Stromal cell of bone marrow (primary cell): ENCODE measurements at regions not wholly inside any gene's neighbourhood (a gene's known extent, or its start where the extent isn't known, plus 50 kb on each side); places are given as distances from the start of the nearest gene placed in this dataset.
A peak's percentile ranks its signal among the peaks of the same experiment; 100 is the strongest.
"Not testable (repeated sequence)": the region's sequence is repeated elsewhere in the genome, so short reads cannot be mapped to it uniquely, and the experiment has no call there.

ENCODE experiments used
- DNase-seq: peaks from one replicate; pipeline ENCODE4 v3.0.0-alpha.2; 2012; ENCODE audit warnings: low read depth

- not testable (repeated sequence) for DNase-seq
Measured at GRCh38 chr16:15307184-15307583, 70.9 kb downstream of the NPIPA5 start.

DNA sequence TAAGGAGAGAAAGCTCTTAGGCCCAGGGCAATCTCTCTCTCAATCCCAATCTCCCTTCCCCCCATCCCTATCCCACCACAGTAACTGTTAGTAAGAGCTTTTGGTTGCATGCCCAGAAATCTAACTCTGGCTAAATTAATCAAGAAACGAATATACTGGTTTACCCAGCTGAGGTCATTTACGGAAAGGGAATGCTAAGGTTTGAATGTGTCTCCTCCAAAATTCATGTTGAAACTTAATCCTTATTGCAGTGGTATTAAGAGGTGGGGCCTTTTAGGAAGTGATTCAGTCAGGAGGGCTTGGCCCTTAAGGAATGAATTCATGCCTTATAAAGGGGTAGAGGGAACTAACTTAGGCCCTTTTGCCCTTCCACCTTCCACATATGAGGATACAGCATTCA is 72.2 kb downstream of the NPIPA5 start:
- DNase-seq, result peak; percentile 80

- DNase-seq, result not testable (repeated sequence)
Measured at GRCh38 chr16:15303667-15304324, 74.3 kb downstream of the NPIPA5 start.

DNA sequence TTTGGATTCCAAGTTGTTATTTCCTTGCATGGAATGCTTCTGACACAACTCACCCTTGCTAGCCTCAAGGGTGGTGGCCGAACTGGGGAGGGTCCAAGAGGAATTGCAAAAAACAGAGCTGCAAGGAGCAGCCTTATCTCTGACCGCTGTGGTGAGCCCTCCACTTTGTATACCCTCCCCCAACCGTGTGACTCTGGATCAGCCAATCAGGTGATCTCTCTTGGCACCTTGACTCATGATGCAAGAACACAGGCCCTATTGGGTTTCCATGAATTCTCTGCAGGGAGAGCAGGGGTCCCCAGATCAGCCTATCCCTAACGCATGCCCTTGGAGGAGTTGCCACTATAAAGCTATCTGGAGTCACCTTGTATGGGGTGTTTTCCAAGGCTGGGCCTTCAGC is 81.0 kb downstream of the NPIPA5 start:
- DNase-seq, result not testable (repeated sequence)

DNA sequence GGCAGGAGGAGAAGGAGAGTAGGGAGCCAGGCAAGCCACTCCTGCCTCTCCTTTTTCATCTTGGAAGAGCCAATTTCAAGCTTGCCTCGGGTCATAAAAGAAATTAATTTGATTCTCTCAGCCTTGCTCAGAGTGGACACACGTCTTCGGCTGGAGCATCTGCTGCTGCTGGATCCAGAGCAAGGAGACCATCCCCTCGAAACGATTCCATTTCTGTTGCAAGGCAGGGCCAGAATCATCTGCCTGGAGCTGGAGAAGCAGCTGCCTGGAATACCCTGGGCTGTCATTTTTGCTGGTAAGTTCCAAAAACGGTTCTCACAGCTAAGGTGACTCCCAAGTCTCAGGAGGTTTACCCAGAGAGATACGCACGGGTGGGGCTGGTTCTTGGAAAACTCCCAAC is 103.3 kb downstream of the NPIPA5 start:
- DNase-seq, result not testable (repeated sequence)

DNA sequence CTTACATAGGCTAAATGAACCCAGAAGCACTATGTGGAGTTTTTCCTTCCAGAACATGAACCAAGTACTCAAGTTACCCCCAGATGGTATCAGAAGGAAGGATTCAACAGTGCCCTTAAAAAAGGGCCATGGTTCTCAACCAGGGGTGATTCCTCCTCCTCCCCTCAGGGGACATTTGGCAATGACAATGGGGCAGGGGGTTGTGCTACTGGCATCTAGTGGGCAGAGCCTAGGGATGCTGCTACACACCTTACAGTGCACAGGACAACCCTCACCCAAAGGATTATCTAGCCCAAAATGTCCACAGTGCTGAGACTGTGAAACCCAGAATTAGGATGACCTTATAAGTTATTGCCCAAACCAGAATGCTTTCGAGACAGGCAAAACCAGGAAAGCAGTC is 104.1 kb downstream of the NPIPA5 start:
- not testable (repeated sequence) for DNase-seq

DNA sequence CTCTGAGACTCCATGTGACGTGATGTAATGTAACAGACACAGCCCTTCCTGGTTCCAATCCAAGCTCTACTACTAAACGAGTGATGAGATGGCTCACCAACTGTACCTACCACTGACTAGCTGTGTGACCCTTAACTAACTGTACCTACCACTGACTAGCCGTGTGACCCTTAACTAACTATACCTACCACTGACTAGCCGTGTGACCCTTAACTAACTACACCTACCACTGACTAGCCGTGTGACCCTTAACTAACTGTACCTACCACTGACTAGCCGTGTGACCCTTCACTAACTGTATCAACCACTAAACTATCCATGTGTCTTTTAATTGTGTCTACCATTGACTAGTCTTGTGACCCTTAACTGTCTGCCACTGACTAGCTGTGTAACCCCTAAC is 111.2 kb downstream of the NPIPA5 start:
- DNase-seq, result not testable (repeated sequence)

GRCh38 chr16:15262212-15262611 is 115.9 kb downstream of the NPIPA5 start:
- DNase-seq, result not testable (repeated sequence)

GRCh38 chr16:15247971-15248370 is 130.1 kb downstream of the NPIPA5 start:
- DNase-seq, result not testable (repeated sequence)

DNA sequence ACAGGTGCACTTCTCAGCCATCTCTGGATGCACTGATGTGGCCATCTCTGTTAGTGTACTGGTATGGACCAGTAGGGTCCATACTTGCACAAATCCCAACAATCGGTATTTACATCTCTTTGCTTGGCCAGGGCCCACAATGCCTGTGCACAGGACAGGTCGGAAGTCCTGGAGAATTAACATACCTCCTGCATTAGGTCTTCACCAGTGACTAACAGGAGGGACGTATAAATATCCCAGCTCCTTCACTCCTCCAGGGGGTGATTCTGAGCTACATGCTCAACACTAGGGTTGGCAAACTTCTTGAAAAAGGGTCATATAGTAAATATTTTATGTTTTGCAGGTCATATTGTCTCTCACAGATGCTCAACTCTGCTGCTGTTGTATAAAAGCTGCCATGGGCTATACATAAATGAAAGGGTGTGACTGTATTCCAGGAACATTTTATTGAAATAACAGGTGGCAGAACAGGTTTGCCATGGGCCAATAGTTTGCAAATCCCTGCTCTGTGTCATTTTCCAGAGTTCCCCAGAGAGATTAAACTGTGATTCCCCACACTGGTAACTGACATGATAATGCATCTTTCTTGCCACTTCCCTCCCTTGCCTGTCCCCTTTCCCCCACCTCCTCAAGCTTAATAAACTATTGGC is 141.3 kb downstream of the NPIPA5 start:
- DNase-seq, result not testable (repeated sequence)

GRCh38 chr16:15235140-15235539 is 141.1 kb upstream of the RRN3 start:
- not testable (repeated sequence) for DNase-seq

DNA sequence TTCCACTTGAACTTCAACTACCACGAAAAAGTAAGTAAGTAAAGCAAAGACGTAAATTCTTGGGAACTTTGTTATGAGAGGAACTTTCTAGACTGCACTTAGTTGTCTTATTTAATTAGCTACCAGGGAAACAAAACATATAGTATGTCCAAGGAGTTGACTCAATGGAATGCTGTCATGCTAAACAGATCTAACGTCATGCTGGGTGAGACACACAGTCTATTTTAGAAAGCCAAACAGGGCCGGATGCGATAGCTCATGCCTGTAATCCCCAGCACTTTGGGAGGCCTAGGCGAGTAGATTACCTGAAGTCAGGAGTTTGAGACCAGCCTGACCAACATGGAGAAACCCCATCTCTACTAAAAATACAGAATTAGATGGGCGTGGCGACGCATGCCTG is 140.6 kb upstream of the RRN3 start:
- DNase-seq, result not testable (repeated sequence)

- not testable (repeated sequence) for DNase-seq
Measured at GRCh38 chr16:15230432-15230831, 136.4 kb upstream of the RRN3 start.

- DNase-seq, result not testable (repeated sequence)
Measured at GRCh38 chr16:15229661-15230060, 135.6 kb upstream of the RRN3 start.

GRCh38 chr16:15224651-15225050 is 130.6 kb upstream of the RRN3 start:
- DNase-seq, result not testable (repeated sequence)

DNA sequence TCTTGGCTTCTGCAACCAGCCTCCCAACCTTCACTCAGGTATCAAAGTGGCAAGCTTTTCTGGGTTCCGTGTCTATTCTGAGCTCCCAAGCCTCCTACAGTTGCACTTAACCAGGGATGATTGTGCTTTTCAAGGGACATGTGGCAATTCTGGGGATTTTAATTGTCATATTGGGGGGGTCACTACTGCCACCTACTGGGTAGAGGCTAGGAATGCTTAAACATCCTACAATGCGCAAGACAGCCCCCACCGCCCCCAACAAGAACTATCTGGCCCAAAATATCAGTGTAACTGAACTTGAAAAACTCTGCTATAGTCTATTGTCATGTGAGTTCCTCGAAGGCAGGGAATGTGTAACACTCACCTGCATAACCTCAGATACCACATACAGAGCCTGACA is 129.3 kb upstream of the RRN3 start:
- not testable (repeated sequence) for DNase-seq

DNA sequence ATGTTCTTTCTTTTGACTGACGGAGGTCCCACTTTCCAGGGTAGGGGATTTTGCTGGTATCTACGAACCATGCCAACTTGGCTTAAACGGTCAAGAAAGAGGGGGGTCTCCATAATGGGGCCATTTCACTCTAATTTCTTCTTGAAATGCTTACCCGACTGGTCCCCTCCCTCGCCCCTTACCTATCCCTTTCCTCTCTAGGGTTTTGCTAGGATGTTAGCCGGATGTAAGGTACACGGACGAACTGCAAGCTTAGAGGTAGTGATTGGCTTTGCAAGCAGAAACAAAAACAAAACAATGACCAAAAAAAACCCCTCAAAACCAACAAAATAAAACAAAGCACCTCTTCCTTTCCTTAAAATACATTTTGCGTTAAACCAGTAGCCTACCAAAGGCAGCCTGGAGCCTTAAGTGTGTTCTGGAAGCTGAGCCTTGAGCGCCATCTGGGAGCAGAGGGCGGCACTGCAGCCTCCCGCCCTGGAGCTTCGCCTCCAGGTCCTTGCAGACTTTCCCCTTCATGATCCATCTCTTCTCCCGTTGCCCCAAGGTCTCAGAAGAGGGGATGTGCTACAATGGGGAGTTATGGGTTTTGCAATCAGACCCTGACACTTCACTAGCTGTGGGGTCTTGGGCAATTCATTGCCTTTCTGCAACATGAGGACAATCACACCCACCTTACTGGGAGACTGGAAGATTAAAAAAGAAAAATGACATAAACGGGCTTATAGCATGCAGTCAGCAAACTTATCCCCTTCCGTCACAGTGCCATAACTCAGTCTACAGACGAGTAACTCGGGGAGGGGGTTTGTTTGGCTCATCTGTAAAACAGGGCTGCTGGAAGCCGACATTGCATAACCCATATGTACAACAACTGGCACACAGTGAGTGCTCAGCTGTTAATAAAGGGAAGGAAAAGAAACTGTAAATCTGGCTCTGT is 125.9 kb upstream of the RRN3 start:
- DNase-seq, result not testable (repeated sequence)

- not testable (repeated sequence) for DNase-seq
Measured at GRCh38 chr16:15218856-15219500, 124.9 kb upstream of the RRN3 start.

GRCh38 chr16:15207202-15207981 is 113.3 kb upstream of the RRN3 start:
- DNase-seq, result not testable (repeated sequence)

DNA sequence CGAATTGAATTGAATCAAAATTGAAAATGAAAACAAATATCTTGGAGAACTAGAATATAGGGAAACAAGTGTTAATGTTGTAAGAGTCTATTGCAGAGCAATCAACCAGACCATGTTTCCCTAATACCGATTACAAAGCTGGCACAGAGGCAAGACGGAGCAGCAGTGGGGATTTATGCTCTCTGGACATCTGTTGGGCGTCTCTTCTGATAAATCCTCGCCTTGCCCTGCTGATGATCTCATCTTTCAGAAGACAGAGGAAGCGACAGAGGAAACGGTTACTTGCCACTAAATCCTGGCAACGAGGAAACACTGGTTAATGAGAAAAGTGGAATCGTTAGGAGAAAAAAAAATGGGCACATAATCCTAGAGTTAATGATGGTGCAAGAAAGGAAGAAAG is 112.4 kb upstream of the RRN3 start:
- not testable (repeated sequence) for DNase-seq

DNA sequence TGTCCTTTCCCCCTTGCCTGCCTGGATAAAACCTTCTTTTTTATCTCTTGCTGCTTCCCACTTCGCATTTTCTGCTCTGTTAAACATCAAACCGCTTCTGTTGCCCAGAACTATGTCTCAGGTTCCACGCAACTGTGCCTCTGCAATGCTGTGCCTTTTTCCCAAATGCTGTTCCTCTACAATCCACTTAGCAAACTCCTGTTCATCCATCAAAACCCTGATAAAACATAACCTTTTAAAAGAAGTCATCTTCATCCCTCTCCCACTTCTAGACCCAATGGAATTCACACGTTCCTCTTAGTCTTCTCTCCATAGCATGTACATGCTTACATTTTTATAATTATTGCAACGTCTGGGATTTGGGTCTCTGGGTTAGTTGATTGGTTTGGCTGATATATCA is 111.9 kb upstream of the RRN3 start:
- not testable (repeated sequence) for DNase-seq
